T-helper 22 cell (primary cell): ENCODE measurements at regions not wholly inside any gene's neighbourhood (a gene's known extent, or its start where the extent isn't known, plus 50 kb on each side); places are given as distances from the start of the nearest gene placed in this dataset.

Source experiments
- DNase-seq: peaks from one replicate; pipeline ENCODE4 v3.0.0-alpha.2; 2020; ENCODE audit warnings: low read depth

GRCh38 chr2:12207491-12207890 is 461.1 kb downstream of the LPIN1 start:
- no peak for DNase-seq

GRCh38 chr2:12210016-12210933 is 463.8 kb downstream of the LPIN1 start:
- DNase-seq: no peak

GRCh38 chr2:12211326-12212175 is 465.1 kb downstream of the LPIN1 start:
- DNase-seq: no peak

- no peak for DNase-seq
These were observed 466.6 kb downstream of the LPIN1 start for GRCh38 chr2:12212841-12213597.

GRCh38 chr2:12217175-12217574 is 470.7 kb downstream of the LPIN1 start:
- DNase-seq: no peak

GRCh38 chr2:12219761-12220160 is 473.3 kb downstream of the LPIN1 start:
- no peak for DNase-seq

GRCh38 chr2:12221584-12221983 is 475.2 kb downstream of the LPIN1 start:
- DNase-seq: no peak

GRCh38 chr2:12222554-12222953 is 476.1 kb downstream of the LPIN1 start:
- DNase-seq: no peak

GRCh38 chr2:12223732-12224131 is 477.3 kb downstream of the LPIN1 start:
- no peak for DNase-seq

GRCh38 chr2:12226653-12227052 is 480.2 kb downstream of the LPIN1 start:
- DNase-seq: no peak

GRCh38 chr2:12227941-12228608 is 481.6 kb downstream of the LPIN1 start:
- DNase-seq: no peak

GRCh38 chr2:12231288-12231687 is 484.9 kb downstream of the LPIN1 start:
- no peak for DNase-seq

GRCh38 chr2:12232876-12233275 is 483.9 kb upstream of the TRIB2 start:
- DNase-seq: no peak

- no peak for DNase-seq
These were observed 480.4 kb upstream of the TRIB2 start for GRCh38 chr2:12236136-12236844.

GRCh38 chr2:12240206-12240605 is 476.5 kb upstream of the TRIB2 start:
- DNase-seq: no peak

GRCh38 chr2:12243381-12243780 is 473.4 kb upstream of the TRIB2 start:
- DNase-seq: no peak

- DNase-seq: no peak
These were observed 472.7 kb upstream of the TRIB2 start for GRCh38 chr2:12244070-12244469.

- no peak for DNase-seq
These were observed 465.6 kb upstream of the TRIB2 start for GRCh38 chr2:12251121-12251520.

- DNase-seq: no peak
These were observed 465.0 kb upstream of the TRIB2 start for GRCh38 chr2:12251749-12252148.

- DNase-seq: no peak
These were observed 463.5 kb upstream of the TRIB2 start for GRCh38 chr2:12253167-12253778.
